Keratinocyte (primary cell): ENCODE measurements at regions not wholly inside any gene's neighbourhood (a gene's known extent, or its start where the extent isn't known, plus 50 kb on each side); places are given as distances from the start of the nearest gene placed in this dataset.

Experiments
- DNase-seq: peaks from one replicate; pipeline ENCODE4 v3.0.0-alpha.2; 2011; ENCODE audit warnings: low read depth, missing footprints, low spot score
- FAIRE-seq: peaks from 2 replicates; lab custom pipeline; 2011; peaks lifted over from hg19 to GRCh38; lab: Jason Lieb, UNC
- H2AFZ ChIP-seq: 2 replicates; pipeline ENCODE4 v1.6.0; 2012; ENCODE audit warnings: low read length, control low read depth, inconsistent platforms; ENCODE audit not compliant: control insufficient read depth
- H3K27ac ChIP-seq: 2 replicates; pipeline ENCODE4 v1.5.1; 2011; ENCODE audit warnings: low read length; ENCODE audit not compliant: control insufficient read depth, insufficient read depth
- H3K27me3 ChIP-seq: 3 replicates; pipeline ENCODE4 v1.6.0; 2011; ENCODE audit warnings: low read length; ENCODE audit not compliant: control insufficient read depth, insufficient read depth; ENCODE audit errors: extremely low read depth
- H3K36me3 ChIP-seq, 2 experiments: 2 replicates in 1 of 2; 3 replicates in 1 of 2; pipeline ENCODE4 v1.5.1; 2011; ENCODE audit warnings: low read length in 2 of 2, mild to moderate bottlenecking in 1 of 2; ENCODE audit not compliant: control insufficient read depth in 2 of 2, insufficient read depth in 2 of 2; ENCODE audit errors: extremely low read depth in 1 of 2
- H3K4me1 ChIP-seq: 3 replicates; pipeline ENCODE4 v1.5.1; 2011; ENCODE audit warnings: low read length; ENCODE audit not compliant: control insufficient read depth, insufficient read depth; ENCODE audit errors: extremely low read depth
- H3K4me2 ChIP-seq: 3 replicates; pipeline ENCODE4 v1.6.0; 2011; ENCODE audit warnings: low read depth, low read length; ENCODE audit not compliant: control insufficient read depth, insufficient read depth; ENCODE audit errors: extremely low read depth
- H3K4me3 ChIP-seq, 3 experiments: fragments of 200-600 bp in 1 of 3; sonication (generic) in 1 of 3; 2 replicates in 2 of 3; 3 replicates in 1 of 3; pipeline ENCODE4 v1.5.1; 2011 to 2016; ENCODE audit warnings: low read length in 3 of 3, mild to moderate bottlenecking in 3 of 3, control low read depth in 2 of 3, inconsistent platforms in 1 of 3, low read depth in 1 of 3, mixed read lengths in 1 of 3, mixed run types in 1 of 3, moderate library complexity in 1 of 3; ENCODE audit not compliant: control insufficient read depth in 2 of 3, insufficient read depth in 2 of 3; ENCODE audit errors: extremely low read depth in 1 of 3
- H3K79me2 ChIP-seq: 2 replicates; pipeline ENCODE4 v1.6.0; 2012; ENCODE audit warnings: low read length; ENCODE audit not compliant: control insufficient read depth, insufficient read depth
- H3K9ac ChIP-seq: 3 replicates; pipeline ENCODE4 v1.6.0; 2011; ENCODE audit warnings: low read length; ENCODE audit not compliant: control insufficient read depth, insufficient read depth; ENCODE audit errors: extremely low read depth
- H3K9me1 ChIP-seq: 3 replicates; pipeline ENCODE4 v1.6.0; 2011; ENCODE audit warnings: low read length; ENCODE audit not compliant: control insufficient read depth, insufficient read depth; ENCODE audit errors: extremely low read depth
- H3K9me3 ChIP-seq: 2 replicates; pipeline ENCODE4 v1.5.1; 2012; ENCODE audit warnings: low read depth, low read length; ENCODE audit not compliant: control insufficient read depth
- H4K20me1 ChIP-seq: 3 replicates; pipeline ENCODE4 v1.6.0; 2011; ENCODE audit warnings: low read length; ENCODE audit not compliant: control insufficient read depth, insufficient read depth; ENCODE audit errors: extremely low read depth
- EZH2 ChIP-seq: IDR thresholded peaks from one replicate; pipeline ENCODE4 v1.6.1; 2012; ENCODE audit warnings: inconsistent platforms, mild to moderate bottlenecking, low read length, moderate library complexity
- dilution Hi-C: fragments of 300-500 bp; cut with MboI; formaldehyde crosslinking; loops from one replicate; pipeline ENCODE4 v1.7.0; 2020; ENCODE audit warnings: low sequenced_read_pairs; ENCODE audit not compliant: extremely low pct_ligation_motif_present
- TF ChIP-seq, protein P1 (sequence below), 3 experiments: IDR thresholded peaks in 1 of 3; conservative IDR thresholded peaks in 1 of 3; optimal IDR thresholded peaks in 1 of 3; 2 replicates in 2 of 3; 3 replicates in 1 of 3; pipeline versions ENCODE3 to v1.5.1; 2011; ENCODE audit warnings: low read length in 3 of 3, mild to moderate bottlenecking in 3 of 3, moderate library complexity in 2 of 3, control low read depth in 1 of 3, inconsistent platforms in 1 of 3; ENCODE audit not compliant: insufficient read depth in 2 of 3; ENCODE audit errors: extremely low read depth in 1 of 3

DNA sequence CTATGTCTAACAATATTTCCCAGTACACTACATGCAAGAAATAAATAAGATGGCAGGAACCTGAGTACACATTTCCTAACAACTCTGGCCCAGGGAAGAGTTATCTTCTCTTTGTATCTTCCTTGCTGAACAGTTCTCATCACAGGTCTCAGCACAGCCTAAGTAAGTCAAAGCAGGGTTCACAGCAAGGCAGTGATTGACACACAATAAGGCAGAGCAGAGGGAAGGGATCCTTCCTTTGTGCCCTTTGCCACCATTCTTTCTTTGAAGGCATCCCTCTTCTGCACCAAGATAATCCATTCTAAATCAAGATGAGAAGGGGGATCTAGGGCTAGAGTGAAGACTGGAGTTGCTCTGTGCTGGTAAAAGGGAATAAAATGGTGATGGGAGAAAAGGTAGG lies 73.4 kb upstream of the TRPC4 start:
- H3K4me3 ChIP-seq: no peak overlapping the region
- no peaks in the 10 kb centered on the region for H3K9me1 ChIP-seq
- H3K9ac ChIP-seq: no peak overlapping the region
- H3K27ac ChIP-seq: no peak overlapping the region
- TF ChIP-seq EZH2: no peak
- TF ChIP-seq, protein P1, sequence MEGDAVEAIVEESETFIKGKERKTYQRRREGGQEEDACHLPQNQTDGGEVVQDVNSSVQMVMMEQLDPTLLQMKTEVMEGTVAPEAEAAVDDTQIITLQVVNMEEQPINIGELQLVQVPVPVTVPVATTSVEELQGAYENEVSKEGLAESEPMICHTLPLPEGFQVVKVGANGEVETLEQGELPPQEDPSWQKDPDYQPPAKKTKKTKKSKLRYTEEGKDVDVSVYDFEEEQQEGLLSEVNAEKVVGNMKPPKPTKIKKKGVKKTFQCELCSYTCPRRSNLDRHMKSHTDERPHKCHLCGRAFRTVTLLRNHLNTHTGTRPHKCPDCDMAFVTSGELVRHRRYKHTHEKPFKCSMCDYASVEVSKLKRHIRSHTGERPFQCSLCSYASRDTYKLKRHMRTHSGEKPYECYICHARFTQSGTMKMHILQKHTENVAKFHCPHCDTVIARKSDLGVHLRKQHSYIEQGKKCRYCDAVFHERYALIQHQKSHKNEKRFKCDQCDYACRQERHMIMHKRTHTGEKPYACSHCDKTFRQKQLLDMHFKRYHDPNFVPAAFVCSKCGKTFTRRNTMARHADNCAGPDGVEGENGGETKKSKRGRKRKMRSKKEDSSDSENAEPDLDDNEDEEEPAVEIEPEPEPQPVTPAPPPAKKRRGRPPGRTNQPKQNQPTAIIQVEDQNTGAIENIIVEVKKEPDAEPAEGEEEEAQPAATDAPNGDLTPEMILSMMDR (optimal IDR thresholded peaks at IDR 0.05 in 1 of 3, IDR thresholded peaks at IDR 0.05 in 1 of 3, conservative IDR thresholded peaks at IDR 0.05 in 1 of 3; ENCODE audit: extremely low read depth in 1 of 3, insufficient read depth in 2 of 3, low read length in 3 of 3): no peak
- no peak overlapping the region for H3K4me2 ChIP-seq
- H3K4me1 ChIP-seq: no peaks in the 10 kb centered on the region
- dilution Hi-C loops: no loop called here
- H3K36me3 ChIP-seq: no peaks in the 10 kb centered on the region
- no peaks in the 10 kb centered on the region for H3K79me2 ChIP-seq
- DNase-seq (no peak), FAIRE-seq (no peak)
- no peak overlapping the region for H2AFZ ChIP-seq
- no peaks in the 10 kb centered on the region for H3K9me3 ChIP-seq
- H4K20me1 ChIP-seq: no peaks in the 10 kb centered on the region
- H3K27me3 ChIP-seq: no peaks in the 10 kb centered on the region

DNA sequence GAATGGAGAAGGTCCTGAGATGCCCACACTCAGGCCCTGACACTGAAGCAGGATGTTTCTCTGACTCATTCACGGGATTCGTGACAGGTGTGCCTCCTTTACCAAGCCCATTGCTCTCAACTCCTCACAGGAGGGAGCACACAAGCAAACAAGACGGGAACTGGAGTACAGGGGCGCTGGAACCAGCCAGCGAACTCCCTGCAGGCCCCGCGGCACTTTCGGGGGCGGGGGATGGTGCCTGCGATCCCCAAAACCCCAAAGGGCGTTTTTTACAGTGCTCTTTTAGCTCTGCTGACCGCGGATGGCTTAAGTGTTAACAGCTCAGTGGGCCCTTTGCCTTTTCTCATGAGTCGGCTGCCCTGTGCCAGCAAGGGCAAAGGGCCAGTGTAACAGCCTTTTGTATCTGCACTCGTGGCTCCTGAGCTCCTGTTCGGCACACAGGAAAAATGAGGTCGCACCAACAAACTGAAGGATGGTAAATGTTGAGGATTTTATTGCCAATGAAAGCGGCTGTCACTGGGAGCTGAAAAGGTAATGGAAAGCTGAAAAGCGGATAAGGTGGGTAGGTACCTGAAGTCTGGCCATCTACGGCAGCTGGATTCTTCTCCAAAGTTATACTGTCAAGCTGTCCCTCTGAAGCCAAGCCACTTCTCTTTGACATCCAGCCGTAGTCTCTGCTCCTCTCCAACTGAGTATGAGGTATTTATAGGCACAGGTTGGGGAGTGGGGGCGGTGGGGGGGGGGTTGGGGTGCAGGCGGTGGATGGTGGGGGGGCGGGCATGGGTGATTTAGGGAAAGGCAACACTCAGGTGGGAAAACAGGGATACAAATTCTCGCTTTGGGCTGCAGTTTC lies 65.0 kb upstream of the TRPC4 start:
- no peaks in the 10 kb centered on the region for H3K27me3 ChIP-seq
- FAIRE-seq (no peak), DNase-seq (no peak)

More for the DNA sequence above, 65.0 kb upstream of the TRPC4 start:
- Histone ChIP-seq H3K9me1 (no peaks in the 10 kb centered on the region), H3K4me2 (no peak overlapping the region), H3K9me3 (no peaks in the 10 kb centered on the region), H3K36me3 (no peaks in the 10 kb centered on the region), H3K27ac (no peak overlapping the region), H3K4me1 (no peaks in the 10 kb centered on the region), H3K9ac (no peak overlapping the region), H2AFZ (no peak overlapping the region), H4K20me1 (no peaks in the 10 kb centered on the region), H3K79me2 (no peaks in the 10 kb centered on the region), H3K4me3 (no peak overlapping the region)
- dilution Hi-C loops: no loop called here
- TF ChIP-seq, protein P1 (optimal IDR thresholded peaks at IDR 0.05 in 1 of 3, IDR thresholded peaks at IDR 0.05 in 1 of 3, conservative IDR thresholded peaks at IDR 0.05 in 1 of 3; ENCODE audit: extremely low read depth in 1 of 3, insufficient read depth in 2 of 3, low read length in 3 of 3): no peak
- no peak for TF ChIP-seq EZH2
